GM12864 (cell line): ENCODE measurements at regions not wholly inside any gene's neighbourhood (a gene's known extent, or its start where the extent isn't known, plus 50 kb on each side); places are given as distances from the start of the nearest gene placed in this dataset.

Experiments used
- DNase-seq: peaks from one replicate; pipeline ENCODE4 v3.0.0-alpha.2; 2011; ENCODE audit warnings: low read depth
- H3K4me3 ChIP-seq: 2 replicates; pipeline ENCODE4 v1.5.1; 2011; ENCODE audit warnings: mild to moderate bottlenecking, low read depth, low read length, control low read depth
- CTCF ChIP-seq: IDR thresholded peaks from 2 replicates; pipeline ENCODE4 v1.5.1; 2011; ENCODE audit warnings: low read depth, mild to moderate bottlenecking, moderate library complexity, low read length, control low read depth, inconsistent platforms; ENCODE audit errors: missing control alignments

DNA sequence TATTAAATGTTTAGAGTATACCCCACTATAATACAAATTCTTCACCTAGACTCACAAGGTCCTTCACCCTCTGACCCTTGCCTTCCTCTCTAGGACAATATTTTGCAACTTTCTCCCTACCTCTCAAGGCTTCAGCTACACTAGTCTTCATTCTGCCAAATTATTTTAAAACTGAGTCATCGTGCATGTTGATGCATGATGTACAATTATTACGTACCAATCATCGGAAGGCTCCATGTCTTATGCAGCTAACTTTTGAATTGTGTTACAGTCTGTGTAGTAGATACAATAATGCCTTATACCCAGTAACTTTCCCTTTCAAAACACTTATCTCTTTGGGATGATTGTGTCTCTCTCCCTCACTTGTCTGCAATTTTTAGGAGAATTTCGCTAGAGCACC is 98.5 kb upstream of the ROBO2 start:
- no peak for TF ChIP-seq CTCF
- H3K4me3 ChIP-seq = no peak overlapping the region
- no peak for DNase-seq

DNA sequence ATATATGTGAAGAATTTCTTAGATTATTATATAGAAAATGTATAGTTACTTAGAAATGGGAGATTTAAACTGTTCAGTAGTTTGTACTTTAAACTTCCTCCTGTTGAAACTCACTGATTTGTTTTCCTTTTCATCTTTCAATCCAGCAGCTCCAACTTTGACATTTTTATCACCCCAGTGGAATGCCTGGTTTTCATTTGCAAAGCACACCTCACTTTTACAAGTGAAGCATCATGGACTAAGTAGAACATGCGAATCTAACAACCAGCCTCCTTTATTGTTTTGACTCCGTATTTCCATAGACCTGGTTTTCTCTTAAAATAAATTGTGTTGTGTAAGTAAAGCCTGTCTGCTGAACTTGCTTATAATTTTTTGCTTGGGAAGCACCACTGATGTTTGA is 97.8 kb upstream of the ROBO2 start:
- no peak overlapping the region for H3K4me3 ChIP-seq
- DNase-seq = no peak
- TF ChIP-seq CTCF = no peak

GRCh38 chr3:76943058-76943457 is 96.8 kb upstream of the ROBO2 start:
- DNase-seq = no peak

DNA sequence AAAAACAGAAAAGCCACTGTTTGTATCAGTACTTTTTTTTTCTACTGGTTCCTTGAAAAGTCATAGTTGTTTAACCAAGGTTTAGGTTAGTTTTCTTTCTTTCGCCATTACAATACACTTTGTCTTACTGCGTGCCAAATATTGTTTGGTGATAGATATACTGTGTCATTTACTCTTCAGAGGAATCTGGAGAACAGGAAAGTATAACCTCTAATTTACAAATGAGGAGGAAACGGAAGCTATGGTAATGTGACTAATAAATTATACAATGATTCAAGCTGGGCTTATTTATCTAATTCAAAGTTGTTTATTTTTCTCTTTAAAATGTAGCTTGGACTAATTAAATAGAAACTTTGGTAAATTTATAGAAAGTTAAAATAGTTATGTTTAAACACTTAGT is 96.2 kb upstream of the ROBO2 start:
- no peak overlapping the region for H3K4me3 ChIP-seq
- no peak for DNase-seq
- TF ChIP-seq CTCF = no peak

More at GRCh38 chr3:76943058-76943457, 96.8 kb upstream of the ROBO2 start:
- no peak for TF ChIP-seq CTCF
- H3K4me3 ChIP-seq = no peak overlapping the region

DNA sequence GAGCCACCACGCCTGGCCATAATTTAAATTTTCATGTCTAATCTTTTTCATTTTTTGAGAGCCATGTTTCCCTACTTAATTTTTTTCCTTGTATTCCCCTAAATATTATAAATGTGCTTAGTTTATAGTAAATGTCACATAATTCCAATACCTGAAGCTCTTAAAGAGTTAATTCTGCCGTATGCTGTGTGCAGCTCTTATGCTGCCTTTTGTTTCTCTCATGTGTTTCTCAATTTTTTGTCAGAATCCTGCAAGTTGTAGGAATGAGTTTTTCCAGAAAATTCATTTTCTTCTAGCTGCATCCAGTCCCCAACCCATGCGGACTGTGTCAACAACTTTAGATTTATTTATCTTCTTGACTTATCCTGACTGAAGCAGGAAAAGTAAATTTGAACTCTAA is 90.9 kb upstream of the ROBO2 start:
- no peak for DNase-seq
- TF ChIP-seq CTCF = no peak
- no peak overlapping the region for H3K4me3 ChIP-seq

- DNase-seq = no peak
- no peak for TF ChIP-seq CTCF
- no peak overlapping the region for H3K4me3 ChIP-seq
Observed at GRCh38 chr3:76949462-76949861, 90.4 kb upstream of the ROBO2 start.

- no peak for TF ChIP-seq CTCF
- H3K4me3 ChIP-seq = no peak overlapping the region
- DNase-seq = no peak
Observed at GRCh38 chr3:76950590-76950989, 89.3 kb upstream of the ROBO2 start.
